OCI-LY1 (cell line): ENCODE measurements at regions not wholly inside any gene's neighbourhood (a gene's known extent, or its start where the extent isn't known, plus 50 kb on each side); places are given as distances from the start of the nearest gene placed in this dataset.

Source experiments
- H2AFZ ChIP-seq: fragments of 200-600 bp; sonication (generic), shearing (Covaris generic); 2 replicates; pipeline ENCODE4 v1.6.0; 2014; ENCODE audit warnings: antibody characterized with exemption, mild to moderate bottlenecking, low read length
- H3F3A ChIP-seq: fragments of 200-600 bp; sonication (generic), shearing (Covaris generic); 2 replicates; pipeline ENCODE4 v1.6.0; 2014; ENCODE audit warnings: mild to moderate bottlenecking, antibody characterized with exemption, low read length, moderate library complexity; ENCODE audit not compliant: insufficient read depth
- H3K27ac ChIP-seq: fragments of 200-600 bp; sonication (generic); 2 replicates; pipeline ENCODE4 v1.5.1; 2014; ENCODE audit warnings: low read length, mixed run types, mild to moderate bottlenecking, low read depth; ENCODE audit not compliant: poor library complexity, severe bottlenecking
- H3K27me3 ChIP-seq: fragments of 200-600 bp; sonication (generic); 2 replicates; pipeline ENCODE4 v1.6.0; 2014; ENCODE audit warnings: antibody characterized with exemption, mild to moderate bottlenecking, low read length, moderate library complexity; ENCODE audit not compliant: insufficient read depth
- H3K36me3 ChIP-seq: fragments of 200-600 bp; sonication (generic); 2 replicates; pipeline ENCODE4 v1.6.1; 2014; ENCODE audit warnings: mild to moderate bottlenecking, antibody characterized with exemption, low read length, moderate library complexity, mixed read lengths; ENCODE audit not compliant: insufficient read depth
- H3K4me1 ChIP-seq: fragments of 200-600 bp; sonication (generic); 2 replicates; pipeline ENCODE4 v1.5.1; 2014; ENCODE audit warnings: mild to moderate bottlenecking, low read length, moderate library complexity; ENCODE audit not compliant: insufficient read depth, severe bottlenecking
- H3K4me2 ChIP-seq: fragments of 200-600 bp; sonication (generic), shearing (Covaris generic); 2 replicates; pipeline ENCODE4 v1.6.1; 2014; ENCODE audit warnings: low read length
- H3K4me3 ChIP-seq: fragments of 200-600 bp; sonication (generic); 2 replicates; pipeline ENCODE4 v1.5.1; 2014; ENCODE audit warnings: low read length, low read depth, mild to moderate bottlenecking, mixed read lengths; ENCODE audit not compliant: poor library complexity, severe bottlenecking
- H3K79me2 ChIP-seq: fragments of 200-600 bp; shearing (Covaris generic); 2 replicates; pipeline ENCODE4 v1.6.1; 2016; ENCODE audit warnings: mixed run types, low read length, mixed read lengths; ENCODE audit not compliant: insufficient read depth
- H3K9ac ChIP-seq: fragments of 200-600 bp; sonication (generic), shearing (Covaris generic); 2 replicates; pipeline ENCODE4 v1.6.1; 2014; ENCODE audit warnings: mild to moderate bottlenecking, low read length, mixed read lengths
- H3K9me2 ChIP-seq: fragments of 200-600 bp; sonication (generic), shearing (Covaris generic); 2 replicates; pipeline ENCODE4 v1.6.1; 2014; ENCODE audit warnings: low read depth, mild to moderate bottlenecking, low read length, mixed read lengths
- H3K9me3 ChIP-seq: fragments of 200-600 bp; shearing (Covaris generic); 2 replicates; pipeline ENCODE4 v1.6.1; 2014; ENCODE audit warnings: low read length, mixed read lengths
- H4K20me1 ChIP-seq: fragments of 200-600 bp; sonication (generic), shearing (Covaris generic); 2 replicates; pipeline ENCODE4 v1.6.0; 2016; ENCODE audit warnings: mild to moderate bottlenecking, low read length; ENCODE audit not compliant: insufficient read depth
- EZH2 ChIP-seq: fragments of 200-600 bp; sonication (generic), shearing (Covaris generic); IDR thresholded peaks from 2 replicates; pipeline ENCODE4 v1.8.0; 2017; ENCODE audit warnings: borderline replicate concordance, mixed run types, mild to moderate bottlenecking, antibody characterized with exemption, low read length, moderate library complexity, mixed read lengths
- TF ChIP-seq, protein P1 (sequence below): fragments of 200-600 bp; sonication (generic), shearing (Covaris generic); IDR thresholded peaks from 2 replicates; pipeline ENCODE4 v1.5.1; 2017; ENCODE audit warnings: mild to moderate bottlenecking, antibody characterized with exemption, low read length, moderate library complexity, mixed read lengths

DNA sequence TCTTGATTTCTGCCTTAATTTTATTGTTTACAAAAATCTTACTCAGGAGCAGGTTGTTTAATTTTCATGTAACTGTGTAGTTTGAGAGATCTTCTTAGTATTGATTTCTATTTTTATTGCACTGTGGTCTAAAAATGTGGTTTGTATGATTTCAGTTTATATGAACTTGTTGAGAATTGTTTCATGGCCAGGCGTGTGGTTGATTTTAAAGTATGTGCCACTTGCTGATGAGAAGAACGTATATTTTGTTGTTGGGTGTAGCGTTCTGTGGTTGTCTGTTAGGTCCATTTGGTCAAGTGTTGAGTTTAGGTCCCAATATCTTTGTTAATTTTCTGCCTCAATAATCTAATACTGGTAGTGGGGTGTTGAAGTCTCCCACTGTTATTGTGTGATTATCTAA is 996.8 kb downstream of the PCDH19 start:
- Histone ChIP-seq H4K20me1 (no peaks in the 10 kb centered on the region), H3K9me3 (no peaks in the 10 kb centered on the region), H3F3A (no peaks in the 10 kb centered on the region), H3K36me3 (no peaks in the 10 kb centered on the region), H3K4me2 (no peak overlapping the region), H3K4me1 (no peaks in the 10 kb centered on the region), H3K4me3 (no peak overlapping the region), H3K9ac (no peak overlapping the region), H2AFZ (no peak overlapping the region), H3K27me3 (no peaks in the 10 kb centered on the region), H3K27ac (no peak overlapping the region), H3K79me2 (no peaks in the 10 kb centered on the region), H3K9me2 (no peaks in the 10 kb centered on the region)
- TF ChIP-seq, protein P1, sequence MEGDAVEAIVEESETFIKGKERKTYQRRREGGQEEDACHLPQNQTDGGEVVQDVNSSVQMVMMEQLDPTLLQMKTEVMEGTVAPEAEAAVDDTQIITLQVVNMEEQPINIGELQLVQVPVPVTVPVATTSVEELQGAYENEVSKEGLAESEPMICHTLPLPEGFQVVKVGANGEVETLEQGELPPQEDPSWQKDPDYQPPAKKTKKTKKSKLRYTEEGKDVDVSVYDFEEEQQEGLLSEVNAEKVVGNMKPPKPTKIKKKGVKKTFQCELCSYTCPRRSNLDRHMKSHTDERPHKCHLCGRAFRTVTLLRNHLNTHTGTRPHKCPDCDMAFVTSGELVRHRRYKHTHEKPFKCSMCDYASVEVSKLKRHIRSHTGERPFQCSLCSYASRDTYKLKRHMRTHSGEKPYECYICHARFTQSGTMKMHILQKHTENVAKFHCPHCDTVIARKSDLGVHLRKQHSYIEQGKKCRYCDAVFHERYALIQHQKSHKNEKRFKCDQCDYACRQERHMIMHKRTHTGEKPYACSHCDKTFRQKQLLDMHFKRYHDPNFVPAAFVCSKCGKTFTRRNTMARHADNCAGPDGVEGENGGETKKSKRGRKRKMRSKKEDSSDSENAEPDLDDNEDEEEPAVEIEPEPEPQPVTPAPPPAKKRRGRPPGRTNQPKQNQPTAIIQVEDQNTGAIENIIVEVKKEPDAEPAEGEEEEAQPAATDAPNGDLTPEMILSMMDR, result no peak
- no peak for TF ChIP-seq EZH2

DNA sequence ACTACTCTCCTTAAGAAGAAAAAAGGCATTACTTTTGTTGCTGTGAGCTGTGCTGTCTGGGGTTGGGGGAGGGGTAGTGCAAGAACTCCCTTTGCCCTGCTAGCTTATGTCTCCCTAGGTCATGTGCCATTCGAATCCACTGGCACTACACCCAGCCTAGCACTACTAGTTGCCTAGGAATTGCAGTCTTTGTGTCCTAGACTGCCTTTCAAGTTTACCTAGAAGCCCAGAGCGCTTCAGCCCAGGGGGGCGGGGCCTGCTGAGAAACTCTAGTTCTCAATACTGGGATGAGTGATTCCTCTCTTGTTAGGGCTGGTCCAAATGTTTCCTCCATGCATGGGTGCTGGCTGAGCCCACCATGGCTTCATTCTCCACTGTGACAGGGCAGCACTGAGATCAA is 1011.5 kb downstream of the PCDH19 start:
- Histone ChIP-seq H3K36me3 (no peaks in the 10 kb centered on the region), H4K20me1 (no peaks in the 10 kb centered on the region), H3K9ac (no peak overlapping the region), H3K4me3 (no peak overlapping the region), H3K9me2 (no peaks in the 10 kb centered on the region), H2AFZ (no peak overlapping the region), H3K79me2 (no peaks in the 10 kb centered on the region), H3K4me1 (no peaks in the 10 kb centered on the region), H3K4me2 (no peak overlapping the region), H3F3A (no peaks in the 10 kb centered on the region), H3K27ac (no peak overlapping the region), H3K27me3 (no peaks in the 10 kb centered on the region), H3K9me3 (no peaks in the 10 kb centered on the region)
- TF ChIP-seq, protein P1, result no peak
- TF ChIP-seq EZH2, result no peak

DNA sequence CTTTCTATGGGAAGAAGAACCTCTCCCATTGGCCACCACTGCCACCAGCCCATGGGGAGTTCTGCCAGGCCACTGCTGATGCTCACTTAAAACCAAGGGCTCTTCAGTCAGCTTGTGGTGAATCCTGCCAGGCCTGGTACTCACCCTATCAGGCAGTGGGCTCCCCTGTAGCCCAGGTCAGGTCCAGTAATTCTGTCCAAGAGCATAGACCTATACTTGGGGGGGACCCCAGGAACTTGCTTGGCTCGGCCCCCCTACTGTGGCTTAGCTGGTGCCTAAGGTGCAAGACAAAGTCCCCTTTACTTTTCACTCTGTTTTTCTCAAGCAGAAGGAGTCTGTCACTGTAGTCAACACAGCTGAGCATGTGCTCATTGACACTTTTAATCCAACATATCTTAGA is 1012.2 kb downstream of the PCDH19 start:
- Histone ChIP-seq H3K9me2 (no peaks in the 10 kb centered on the region), H3K27me3 (no peaks in the 10 kb centered on the region), H3K4me3 (no peak overlapping the region), H3K36me3 (no peaks in the 10 kb centered on the region), H3F3A (no peaks in the 10 kb centered on the region), H2AFZ (no peak overlapping the region), H4K20me1 (no peaks in the 10 kb centered on the region), H3K27ac (no peak overlapping the region), H3K9me3 (no peaks in the 10 kb centered on the region), H3K9ac (no peak overlapping the region), H3K79me2 (no peaks in the 10 kb centered on the region), H3K4me1 (no peaks in the 10 kb centered on the region), H3K4me2 (no peak overlapping the region)
- TF ChIP-seq EZH2, result no peak
- TF ChIP-seq, protein P1, result no peak
